Lower leg skin (tissue), 4 donors: ENCODE measurements at regions not wholly inside any gene's neighbourhood (a gene's known extent, or its start where the extent isn't known, plus 50 kb on each side); places are given as distances from the start of the nearest gene placed in this dataset.
"Not testable (repeated sequence)": the region's sequence is repeated elsewhere in the genome, so short reads cannot be mapped to it uniquely, and the experiment has no call there.

Experiments
- DNase-seq, 2 donors: peaks; one replicate each; pipeline ENCODE4 v3.0.0-alpha.2; 2019; ENCODE audit warnings: low spot score in 2 of 2
- H3K4me3 ChIP-seq: fragments of 200-600 bp; sonication (generic); 2 replicates; pipeline ENCODE4 v1.5.1; 2017; ENCODE audit warnings: mild to moderate bottlenecking, low read depth; ENCODE audit not compliant: poor library complexity, severe bottlenecking
- CTCF ChIP-seq, 3 donors: fragments of 450-650 bp; IDR thresholded peaks; one replicate each; pipeline ENCODE4 v1.5.1; 2016; ENCODE audit warnings: antibody characterized with exemption in 3 of 3, mild to moderate bottlenecking in 3 of 3, moderate library complexity in 2 of 3
- POLR2A ChIP-seq, 2 donors: fragments of 450-650 bp; IDR thresholded peaks; one replicate each; pipeline ENCODE4 v1.6.1; 2016 to 2017; ENCODE audit warnings: antibody characterized with exemption in 2 of 2, mild to moderate bottlenecking in 1 of 2, moderate library complexity in 1 of 2
- WGBS, 2 donors: methylation state at CpG; one replicate each; pipeline ENCODE4 v1.1.5; 2018; 5-methylcytosine and 5-hydroxymethylcytosine counted together
- intact Hi-C: fragments of 100-400 bp; cut with DNase I; formaldehyde crosslinking; loops from one replicate; pipeline ENCODE4 v1.15.0; 2023; ENCODE audit warnings: low total_unique reads

- intact Hi-C loops, result no loop called here
- WGBS, 2 donors, result 84 to 91% methylated on average over 3 of the region's 3 CpGs
- no peak for TF ChIP-seq POLR2A (IDR thresholded peaks at IDR 0.05)
- no peak for TF ChIP-seq CTCF (IDR thresholded peaks at IDR 0.05)
- DNase-seq, result no peak
- no peak overlapping the region for H3K4me3 ChIP-seq
Observed at GRCh38 chr12:97983796-97984195, 521.2 kb downstream of the RMST start.

DNA sequence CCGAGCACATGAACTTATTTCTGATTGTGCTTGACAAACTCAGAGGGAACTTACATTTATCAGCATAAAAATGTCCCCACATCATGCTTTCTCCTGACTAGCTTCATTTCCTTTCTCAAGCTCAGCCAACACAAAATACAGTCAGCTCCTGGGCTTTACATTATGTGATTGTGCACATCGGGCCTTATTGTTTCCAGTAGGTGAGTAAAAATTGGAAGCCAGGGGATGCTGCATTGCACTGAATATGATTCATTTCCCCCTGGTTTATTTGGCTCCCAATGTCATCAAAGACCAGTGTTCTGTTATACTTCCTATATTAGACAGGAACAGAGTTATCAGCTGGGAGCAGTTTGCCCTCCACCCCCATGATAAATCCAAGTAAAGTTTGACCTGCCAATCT is 521.8 kb downstream of the RMST start:
- no peak for DNase-seq
- TF ChIP-seq CTCF (IDR thresholded peaks at IDR 0.05) (no peak), POLR2A (IDR thresholded peaks at IDR 0.05) (no peak)
- no peak overlapping the region for H3K4me3 ChIP-seq
- WGBS, 2 donors, result 64% methylated on average over 2 of the region's 2 CpGs
- intact Hi-C loops, result no loop called here

DNA sequence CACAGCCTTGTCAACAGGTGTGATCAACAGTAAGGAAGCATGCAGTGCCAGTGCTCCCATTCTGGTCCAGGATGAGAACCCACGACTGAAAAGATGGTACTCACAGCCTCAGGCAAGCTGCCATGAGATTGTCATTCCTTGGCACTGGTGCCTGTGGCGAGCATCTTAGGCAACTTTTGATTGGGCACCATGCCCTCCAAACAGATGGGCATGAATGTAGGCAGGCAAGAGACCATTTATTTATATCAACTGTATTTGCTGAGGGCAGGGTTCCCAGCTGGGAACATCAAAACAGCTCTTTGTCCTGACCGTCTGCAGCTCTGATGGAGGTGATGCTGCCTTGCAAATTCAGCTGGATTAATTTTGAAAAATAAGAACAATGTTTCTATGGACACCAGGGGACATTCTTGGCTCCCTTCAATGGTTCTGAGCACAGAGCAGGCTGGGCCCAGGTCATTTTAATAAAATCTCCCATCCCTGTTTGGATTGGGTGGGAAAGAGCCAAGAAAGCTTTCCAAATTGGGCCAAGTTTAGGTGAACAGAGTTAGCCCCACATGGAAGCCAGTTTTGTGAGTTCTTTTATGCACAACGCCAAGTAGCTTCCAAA is 522.5 kb downstream of the RMST start:
- WGBS, 2 donors, result 48 to 65% methylated on average over 4 of the region's 4 CpGs
- no peak for DNase-seq
- H3K4me3 ChIP-seq, result no peak overlapping the region
- no peak for TF ChIP-seq POLR2A (IDR thresholded peaks at IDR 0.05)
- TF ChIP-seq CTCF (IDR thresholded peaks at IDR 0.05), result no peak
- intact Hi-C loops, result no loop called here

DNA sequence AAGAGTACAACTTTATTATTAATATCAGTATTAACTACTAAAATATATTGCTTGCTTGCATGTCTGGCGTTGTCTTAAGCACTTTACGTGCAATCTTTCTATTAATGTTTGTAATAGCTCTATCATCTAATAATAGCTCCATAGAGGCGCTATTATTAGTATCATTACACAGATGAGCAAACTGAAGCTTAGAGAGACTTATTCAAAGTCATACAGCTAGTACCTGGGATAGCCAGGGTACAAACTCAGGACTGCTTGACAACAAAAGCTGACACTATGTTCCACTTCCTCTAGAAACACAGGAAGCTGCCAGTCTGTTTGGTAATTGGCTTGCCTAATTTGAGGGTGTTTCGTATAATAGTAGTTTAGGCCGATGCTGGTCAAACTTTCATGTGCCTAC is 523.2 kb downstream of the RMST start:
- WGBS, 2 donors, result 88 to 92% methylated on average over 5 of the region's 5 CpGs
- intact Hi-C loops, result no loop called here
- TF ChIP-seq CTCF (IDR thresholded peaks at IDR 0.05) (no peak), POLR2A (IDR thresholded peaks at IDR 0.05) (no peak)
- DNase-seq, result no peak
- no peak overlapping the region for H3K4me3 ChIP-seq

- intact Hi-C loops, DNase-seq, H3K4me3 ChIP-seq: not testable (repeated sequence)
Observed at GRCh38 chr12:97988588-97988987, 526.0 kb downstream of the RMST start.

DNA sequence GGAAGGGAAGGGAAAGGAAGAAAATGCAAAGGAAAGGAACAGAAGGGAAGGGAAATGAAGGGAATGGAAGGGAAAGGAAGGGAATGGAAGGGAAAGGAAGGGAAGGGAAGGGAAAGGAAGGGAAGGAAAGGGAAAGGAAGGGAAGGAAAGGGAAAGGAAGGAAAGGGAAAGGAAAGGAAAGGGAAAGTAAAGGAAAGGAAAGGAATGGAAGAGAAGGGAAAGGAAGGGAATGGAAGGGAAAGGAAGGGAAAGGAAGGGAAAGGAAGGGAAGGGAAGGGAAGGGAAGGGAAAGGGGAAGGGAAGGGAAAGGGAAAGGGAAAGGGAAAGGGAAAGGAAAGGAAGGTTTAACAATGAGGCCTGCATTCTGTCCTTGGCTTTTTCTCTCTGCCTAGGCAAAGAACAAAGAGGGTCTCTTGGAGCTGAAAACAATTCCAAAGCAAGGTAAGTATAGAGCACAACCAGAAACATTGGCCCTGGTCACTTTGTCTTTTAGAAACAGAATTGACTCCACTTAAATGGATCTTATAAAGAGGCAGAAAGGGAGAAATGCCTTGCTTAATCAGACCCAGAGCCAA is 525.9 kb upstream of the TMPO start:
- intact Hi-C loops, result no loop called here
- no peak overlapping the region for H3K4me3 ChIP-seq
- TF ChIP-seq POLR2A (IDR thresholded peaks at IDR 0.05) (no peak), CTCF (IDR thresholded peaks at IDR 0.05) (no peak)
- DNase-seq, result no peak
